ENCODE measurements at regions not wholly inside any gene's neighbourhood (a gene's known extent, or its start where the extent isn't known, plus 50 kb on each side); places are given as distances from the start of the nearest gene placed in this dataset.
"Not testable (repeated sequence)": the region's sequence is repeated elsewhere in the genome, so short reads cannot be mapped to it uniquely, and the experiment has no call there.

DNA sequence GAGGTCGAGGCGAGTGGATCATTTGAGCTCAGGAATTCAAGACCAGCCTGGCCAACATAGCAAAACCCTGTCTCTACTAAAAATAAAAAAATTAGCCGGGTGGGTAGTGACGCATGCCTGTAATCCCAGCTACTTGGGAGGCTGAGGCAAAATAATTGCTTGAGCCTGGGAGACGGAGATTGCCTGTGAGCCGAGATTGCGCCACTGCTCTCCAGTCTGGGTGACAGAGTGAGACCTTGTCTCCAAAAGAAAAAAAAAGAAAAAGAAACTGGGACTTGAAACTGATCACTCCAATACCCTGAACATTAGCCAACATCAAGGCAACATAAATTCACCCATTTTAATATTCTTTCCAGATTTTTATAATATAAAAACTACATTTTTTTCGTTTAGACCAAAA lies 874.6 kb upstream of the MBL2 start:
- not testable (repeated sequence) for DNase-seq

DNA sequence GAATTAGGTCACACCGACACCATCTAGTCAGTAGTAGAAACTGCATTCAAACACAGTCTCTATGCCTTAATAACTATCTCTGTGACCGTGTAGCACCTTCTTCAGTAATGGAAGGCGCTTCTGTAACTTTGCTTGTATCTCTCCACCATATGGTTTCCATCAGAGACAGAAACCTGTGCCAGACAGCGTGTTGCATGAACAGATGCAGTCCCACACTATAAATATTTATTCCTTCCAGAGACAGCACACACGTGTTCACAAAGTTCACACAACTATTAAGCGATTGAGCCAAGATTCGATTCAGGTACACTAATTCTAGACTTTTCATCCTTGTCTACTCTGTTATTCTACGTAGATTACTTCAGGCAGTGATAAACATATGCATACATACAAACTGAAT lies 873.9 kb upstream of the MBL2 start:
- no peak for DNase-seq

DNA sequence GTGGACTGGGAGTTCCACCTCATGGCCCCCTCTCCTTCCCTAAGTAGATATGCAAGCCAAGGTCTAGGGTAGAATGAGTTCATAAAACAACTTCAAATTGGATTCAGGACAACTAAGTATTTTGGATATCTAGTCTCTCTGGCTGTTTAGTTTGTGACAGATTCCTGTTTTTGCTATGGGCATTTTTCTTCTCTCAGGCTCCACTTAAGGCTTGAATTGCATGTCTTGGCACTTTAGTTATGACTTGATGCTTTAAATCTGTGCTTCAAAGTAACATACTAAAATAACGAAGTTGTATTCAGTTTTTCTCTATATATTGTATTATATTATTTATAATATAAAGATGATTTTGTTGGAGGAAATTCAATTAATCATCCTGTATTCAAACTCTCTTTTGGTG lies 873.4 kb upstream of the MBL2 start:
- no peak for DNase-seq

DNA sequence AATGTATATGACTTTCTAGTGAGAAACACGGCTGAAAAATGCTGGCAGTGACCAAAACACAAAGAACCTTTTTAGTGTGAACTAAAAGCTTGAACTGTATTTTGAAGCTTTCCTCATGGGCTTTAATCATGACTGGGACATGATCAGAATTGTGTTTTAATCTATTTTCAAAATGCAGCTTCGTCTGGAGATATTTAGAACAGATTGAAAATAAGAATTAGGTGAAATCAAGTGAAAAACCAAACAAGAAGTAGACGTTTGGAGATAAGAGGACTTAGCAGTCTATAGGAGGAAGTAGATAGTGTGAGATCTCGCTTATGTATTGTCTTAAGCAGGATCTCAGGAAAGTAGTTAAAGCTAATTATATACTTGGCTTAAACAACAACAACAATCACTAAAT lies 865.4 kb upstream of the MBL2 start:
- DNase-seq, result no peak

DNA sequence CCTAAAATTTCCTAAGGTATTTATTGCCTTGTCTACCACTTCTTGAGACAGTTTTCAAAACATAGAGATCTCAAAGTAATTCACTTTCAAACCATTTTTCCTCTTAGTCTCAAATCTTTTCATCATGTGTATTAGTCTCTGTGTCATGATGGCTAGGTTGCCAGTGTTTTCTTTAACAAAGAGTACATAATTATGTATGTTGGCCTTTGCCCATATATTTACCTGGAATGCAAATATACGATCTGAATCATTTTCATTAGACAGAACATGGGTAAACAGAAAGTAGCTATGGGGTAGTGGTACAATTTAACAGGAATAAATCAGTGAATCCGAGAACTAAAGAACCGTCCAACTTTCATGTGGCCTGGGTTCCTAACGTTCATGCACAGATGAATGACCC lies 852.1 kb upstream of the MBL2 start:
- no peak for DNase-seq

DNA sequence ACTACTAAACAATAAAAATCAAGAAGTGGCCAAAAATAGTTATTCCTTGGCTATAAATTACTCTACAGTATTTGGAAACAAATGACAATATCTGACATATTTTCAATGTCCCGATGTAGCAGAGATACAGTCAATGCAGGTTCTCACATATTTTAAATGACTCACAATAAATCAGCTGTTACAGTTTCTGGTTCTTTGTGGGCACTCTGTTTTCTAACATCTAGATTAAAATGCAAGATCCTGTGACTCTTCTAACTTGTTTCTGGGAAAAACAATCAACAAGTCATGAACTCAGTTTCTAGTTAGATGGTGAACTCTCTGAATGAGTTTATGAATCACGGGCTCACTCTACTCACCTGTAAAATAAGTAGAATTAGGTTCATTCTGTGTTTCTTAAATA lies 849.6 kb upstream of the MBL2 start:
- no peak for DNase-seq

DNA sequence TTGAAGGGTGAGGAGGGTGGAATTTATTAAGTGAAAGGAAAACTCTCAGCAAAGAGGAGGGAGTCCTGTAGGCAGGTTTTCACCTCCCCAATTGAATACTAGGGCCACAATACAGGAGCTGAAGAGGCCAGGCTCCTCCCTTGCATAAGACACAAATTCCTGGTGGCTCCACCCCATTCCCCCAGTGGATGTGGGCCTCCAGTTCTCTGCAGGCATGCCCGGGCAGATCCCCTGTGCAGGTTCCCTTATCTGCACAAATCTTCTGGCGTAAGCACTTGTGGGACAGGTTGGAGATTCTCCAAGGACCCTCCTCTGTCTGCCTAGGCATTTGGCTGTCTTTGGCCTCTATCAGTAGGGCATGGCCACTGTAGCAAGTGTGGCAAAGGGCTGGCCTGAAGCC lies 847.1 kb upstream of the MBL2 start:
- DNase-seq, result no peak

DNA sequence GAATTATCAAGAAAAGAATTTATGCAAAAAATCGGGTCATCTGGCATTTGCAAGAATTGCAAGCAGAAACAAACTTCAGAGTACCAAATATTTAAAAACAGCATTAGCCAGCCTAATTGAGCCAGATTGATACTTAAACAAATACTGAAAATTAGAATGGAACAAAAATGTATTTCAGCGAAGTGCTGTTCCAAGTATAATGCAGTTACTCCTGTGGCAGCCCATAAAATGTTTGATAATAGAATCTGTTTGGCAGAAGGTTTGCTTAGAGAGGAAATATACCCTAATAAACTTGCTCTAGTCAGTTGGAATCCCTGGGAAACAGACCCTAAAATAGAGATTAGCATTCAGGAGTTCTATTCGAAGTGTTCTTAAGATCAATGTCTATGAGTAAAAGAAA lies 835.1 kb upstream of the MBL2 start:
- no peak for DNase-seq

DNA sequence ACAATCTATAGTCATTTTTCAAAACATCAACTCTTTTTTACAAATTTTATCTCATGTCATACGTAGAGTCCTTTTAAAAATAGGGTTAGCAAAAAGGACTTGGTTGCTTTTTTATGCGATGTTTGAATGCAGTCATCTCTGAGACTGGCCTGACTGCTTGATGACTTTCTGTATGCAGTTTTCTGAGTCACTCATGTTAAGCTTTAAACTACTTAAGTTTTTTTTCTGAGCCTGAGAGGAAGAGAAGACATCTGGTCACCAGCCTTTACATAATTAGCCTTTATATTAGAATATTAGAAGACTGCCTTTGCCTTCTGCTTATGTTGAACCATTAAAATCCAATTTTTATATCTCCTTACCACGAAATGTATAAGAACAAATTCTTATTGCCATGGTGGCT lies 834.4 kb upstream of the MBL2 start:
- DNase-seq, result no peak

DNA sequence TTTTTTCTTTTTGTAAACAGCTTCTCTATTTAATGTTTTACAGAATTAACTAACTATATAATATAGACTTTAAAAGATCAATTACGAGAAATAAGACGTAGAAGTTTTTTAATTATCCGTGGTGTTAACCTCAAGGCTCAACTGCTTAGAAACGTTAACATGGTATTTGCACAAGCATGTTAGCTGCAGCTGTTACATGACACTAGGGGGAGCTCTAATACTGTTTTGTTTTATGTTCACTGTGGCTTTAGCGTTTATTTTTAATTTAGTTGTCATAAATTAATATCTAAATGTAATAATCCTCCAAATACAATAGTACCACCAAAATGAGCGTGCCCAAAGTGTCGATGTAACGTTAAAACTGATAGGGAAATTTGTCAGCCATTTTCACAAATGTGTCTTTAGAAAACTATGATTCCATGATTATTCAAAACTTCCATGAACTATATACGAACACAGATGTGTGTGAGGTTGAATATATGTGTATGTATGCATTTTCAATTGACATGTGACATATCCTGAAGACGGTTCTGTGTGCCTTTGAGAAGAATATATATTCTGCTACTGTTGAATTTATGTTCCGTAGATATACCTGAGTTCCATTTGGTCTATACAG lies 828.8 kb upstream of the MBL2 start:
- DNase-seq, result peak in 1 of 2 experiments; percentile 4

DNA sequence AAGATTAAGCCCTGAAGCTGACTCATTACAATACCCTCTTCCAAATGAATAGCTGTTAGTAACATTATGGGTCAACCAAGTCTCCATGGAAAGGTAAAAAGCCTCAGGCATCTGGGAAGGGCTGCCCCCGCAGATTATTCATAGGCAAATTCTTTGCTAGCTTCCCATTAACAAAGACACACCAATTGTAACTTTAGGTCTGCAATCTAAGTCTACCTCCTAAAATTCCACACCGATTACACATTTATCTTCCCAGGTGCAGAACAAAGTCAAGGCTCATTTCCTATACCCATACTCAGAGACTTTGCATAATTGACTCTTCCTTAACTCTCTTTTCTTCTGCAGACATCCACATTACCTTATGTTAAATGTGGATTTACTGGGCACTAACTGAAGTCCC lies 826.3 kb upstream of the MBL2 start:
- DNase-seq, result no peak

DNA sequence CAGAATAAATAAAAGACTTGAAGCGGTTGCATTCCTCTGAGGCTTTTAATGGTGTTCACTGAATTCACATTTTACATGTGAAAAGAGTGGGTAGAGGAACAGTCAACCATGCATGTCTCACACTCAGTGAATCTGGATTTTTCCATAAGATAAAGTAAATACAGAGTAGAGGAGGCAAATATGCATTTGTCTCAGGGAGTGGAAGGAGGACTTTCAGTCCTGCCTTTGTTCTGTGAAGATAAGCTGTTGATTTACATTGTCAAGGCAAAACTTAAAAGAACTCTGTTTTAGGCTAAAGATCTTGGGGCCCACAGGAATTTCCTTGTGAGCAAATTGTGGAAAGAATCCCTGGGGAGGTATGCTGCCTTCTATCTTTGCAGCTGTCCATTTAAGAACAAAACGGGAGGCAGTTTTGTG lies 825.3 kb upstream of the MBL2 start:
- DNase-seq, result no peak

DNA sequence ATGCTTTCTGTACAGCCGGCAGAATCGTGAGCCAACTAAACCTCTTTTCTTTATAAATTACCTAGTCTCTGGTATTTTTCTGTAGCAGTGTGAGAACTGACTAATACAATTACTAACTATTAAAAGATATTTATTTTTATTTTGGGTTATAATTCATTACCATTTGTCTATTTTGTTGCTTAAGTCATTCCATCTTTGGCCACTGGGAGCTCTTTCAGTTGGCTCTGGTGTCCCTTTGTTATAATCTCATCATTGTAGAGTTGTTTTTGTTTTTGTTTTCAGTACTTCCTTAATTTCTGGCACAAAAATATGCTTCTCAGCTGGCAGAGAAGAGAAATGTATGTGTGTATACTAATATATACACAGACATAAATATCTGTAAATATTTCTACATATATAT lies 807.9 kb upstream of the MBL2 start:
- no peak for DNase-seq

DNA sequence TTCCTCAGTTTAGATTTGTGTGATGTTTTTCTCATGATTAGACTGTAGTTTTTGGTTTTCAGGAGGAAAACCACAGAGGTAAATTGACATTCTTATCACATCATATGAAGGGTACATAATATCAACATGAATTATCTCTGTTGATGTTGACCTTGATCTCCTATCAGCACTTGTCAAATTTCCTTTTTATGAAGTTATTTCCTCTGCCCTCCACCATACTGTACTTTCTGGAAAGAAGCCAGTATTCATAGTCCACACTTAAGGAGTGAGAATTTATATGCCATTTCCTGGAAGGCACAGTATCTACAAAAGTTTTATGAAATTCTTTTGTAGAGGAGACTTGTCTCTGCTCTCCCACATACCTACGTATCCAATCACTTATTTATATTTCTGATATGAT lies 807.2 kb upstream of the MBL2 start:
- DNase-seq, result no peak

DNA sequence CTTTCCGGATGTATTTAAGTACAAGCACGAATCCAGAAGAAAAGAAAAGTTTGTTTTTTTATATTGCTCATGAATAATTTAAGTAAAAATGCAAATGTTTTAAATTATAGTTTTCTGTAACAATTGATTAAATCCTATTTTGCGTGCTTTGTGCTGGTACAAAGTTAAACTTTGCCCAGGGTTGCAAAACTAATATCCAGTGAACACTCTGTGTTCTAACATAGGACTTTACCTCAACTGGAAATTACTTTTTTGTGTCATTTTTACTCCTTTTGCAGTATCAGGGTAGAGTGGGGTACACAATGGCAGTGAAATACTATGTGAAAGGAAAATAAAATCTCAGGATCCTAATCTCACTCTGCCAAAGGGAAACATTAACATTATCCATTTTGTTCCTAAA lies 801.4 kb upstream of the MBL2 start:
- no peak for DNase-seq

DNA sequence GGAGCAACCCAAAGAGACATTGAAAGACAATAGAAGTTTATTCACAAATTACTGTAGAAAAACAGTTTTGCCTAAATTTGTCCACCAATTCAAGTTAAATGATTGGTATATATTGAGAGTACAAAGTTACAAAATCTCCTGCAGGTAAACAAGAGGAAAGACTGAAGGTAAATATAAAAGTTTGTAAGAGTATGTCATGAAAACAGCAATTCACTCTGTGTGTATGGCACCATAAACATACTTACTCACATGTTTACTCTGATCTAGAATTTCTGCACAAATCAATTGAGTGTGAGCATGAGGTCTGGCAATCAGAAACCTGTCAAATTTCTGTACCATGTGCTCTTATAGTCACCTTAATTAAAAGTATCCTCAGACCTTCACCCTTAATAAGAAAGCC lies 800.9 kb upstream of the MBL2 start:
- DNase-seq, result no peak

DNA sequence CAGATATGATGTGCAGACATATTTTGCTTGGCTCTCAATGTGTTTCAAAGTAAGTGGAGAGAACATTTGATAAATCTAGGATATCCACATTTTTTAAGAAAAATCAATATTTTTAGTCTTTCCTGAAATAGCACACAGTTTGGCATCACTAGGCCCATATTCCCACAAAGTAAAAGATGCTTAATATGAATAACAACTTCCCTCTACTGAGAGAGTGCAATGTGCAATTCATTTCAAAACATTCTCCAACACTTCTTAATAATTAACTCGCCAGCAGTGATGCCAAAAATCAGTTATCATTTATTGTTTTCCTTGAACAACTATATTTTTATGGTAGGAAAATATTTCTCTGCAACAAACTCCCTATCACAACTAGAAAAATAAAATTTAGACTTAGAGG lies 800.2 kb upstream of the MBL2 start:
- no peak for DNase-seq

DNA sequence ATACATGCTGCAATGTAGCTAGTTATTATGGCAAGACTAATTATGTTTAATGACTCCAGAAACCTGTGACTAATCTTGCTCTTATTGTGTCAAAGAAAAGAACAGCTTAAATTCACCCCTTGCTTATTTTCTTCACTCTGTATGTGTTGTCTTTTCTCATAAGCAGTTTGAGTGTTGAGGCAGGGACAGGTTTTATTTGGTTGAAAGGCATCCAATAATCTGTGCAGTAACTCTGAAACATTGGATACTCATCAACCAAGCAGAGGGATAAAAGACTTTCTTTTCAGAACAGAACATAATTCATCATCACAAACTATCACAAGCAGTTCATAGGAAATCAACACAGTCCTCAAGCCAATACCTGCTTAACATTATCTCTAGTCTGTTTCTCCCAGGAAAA lies 797.6 kb upstream of the MBL2 start:
- DNase-seq, result no peak

DNA sequence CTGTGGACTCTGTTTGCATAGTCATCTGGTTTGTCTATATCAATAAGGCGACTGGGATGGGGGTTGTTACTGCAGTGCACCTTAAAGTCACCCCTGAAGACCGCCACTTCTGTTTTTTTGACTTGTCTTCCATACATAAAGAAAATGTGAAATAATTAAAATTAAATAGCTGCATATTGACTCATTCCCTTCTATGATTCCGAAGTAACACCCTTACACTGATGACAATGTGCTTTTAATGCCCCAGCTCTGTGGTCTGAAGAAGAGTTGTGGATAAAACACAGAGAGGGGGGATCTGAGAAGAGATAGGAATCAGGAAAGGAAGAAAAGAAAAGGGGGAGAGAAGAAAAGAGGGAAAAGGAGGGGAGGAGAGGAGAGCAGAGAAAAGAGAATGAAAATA lies 796.9 kb upstream of the MBL2 start:
- DNase-seq, result no peak

DNA sequence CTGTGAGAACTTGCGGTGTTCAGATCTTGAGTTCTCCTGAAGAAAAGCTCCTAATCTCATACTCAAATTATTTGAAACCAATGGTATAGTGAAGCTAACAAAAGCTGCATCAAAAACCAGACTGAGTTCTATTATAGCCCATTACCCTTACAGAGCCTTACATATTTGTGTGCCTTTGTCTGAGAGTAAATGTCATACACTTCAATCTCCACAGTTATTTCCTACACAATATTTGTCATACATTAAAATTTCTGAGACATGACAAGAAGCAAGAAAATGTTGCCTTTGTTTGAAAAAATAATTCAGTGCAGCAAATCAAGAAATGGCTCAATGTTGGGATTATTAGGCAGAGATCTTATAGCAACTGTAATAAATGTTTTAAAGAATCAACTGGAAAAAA lies 776.1 kb upstream of the MBL2 start:
- DNase-seq, result no peak

DNA sequence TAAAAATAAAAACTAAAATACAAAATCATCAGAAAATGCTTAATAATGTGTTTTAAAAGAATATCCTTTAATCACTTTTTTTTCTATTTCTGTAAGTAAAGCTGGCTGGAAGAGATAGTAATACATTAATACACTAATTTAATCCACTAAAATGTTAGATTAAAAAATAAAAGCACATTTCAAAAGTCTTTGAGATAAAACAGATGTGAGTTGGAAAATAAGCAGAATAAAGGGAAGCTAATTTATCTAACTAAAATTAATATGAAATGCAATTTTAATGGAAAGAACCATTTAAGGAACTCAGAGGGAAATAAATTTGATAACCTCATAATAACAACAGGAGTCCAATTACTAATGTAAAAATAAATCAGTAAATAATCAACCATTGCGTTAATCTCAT lies 774.8 kb upstream of the MBL2 start:
- no peak for DNase-seq

DNA sequence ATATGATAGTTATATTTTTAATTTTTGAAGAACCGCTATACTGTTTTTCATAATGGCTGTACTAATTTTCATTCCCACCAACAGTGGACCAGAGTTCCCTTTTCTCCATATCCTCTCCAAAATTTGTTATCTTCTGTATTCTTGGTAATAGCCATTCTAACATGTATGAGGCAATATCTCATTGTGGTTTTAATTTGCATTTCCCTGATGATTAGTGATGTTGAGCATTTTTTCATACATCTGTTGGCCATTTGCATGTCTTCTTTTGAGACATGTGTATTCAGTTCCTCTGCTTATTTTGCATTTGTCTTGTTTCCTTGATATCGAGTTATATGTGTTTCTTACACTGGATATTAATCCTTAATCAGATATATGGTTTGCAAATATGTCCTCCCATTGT lies 770.8 kb upstream of the MBL2 start:
- DNase-seq, result no peak

DNA sequence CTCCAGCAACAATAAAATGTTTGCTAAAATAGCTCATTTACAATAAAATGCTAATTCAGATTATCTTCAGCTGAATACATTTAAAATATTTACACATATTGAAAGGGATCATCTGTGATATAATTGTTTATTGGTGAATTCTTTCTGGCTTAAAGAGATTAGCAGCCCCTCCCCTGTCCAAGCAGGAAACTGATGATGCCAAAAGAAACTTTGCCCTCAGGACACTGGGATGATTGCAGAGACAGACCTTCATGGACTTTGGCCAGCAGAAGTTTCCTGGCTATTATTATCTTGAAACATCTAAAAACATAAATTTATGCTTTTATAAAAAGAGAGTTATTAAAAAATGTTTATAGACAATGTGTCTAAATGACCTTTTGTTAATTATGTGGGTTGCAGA lies 764.9 kb upstream of the MBL2 start:
- no peak for DNase-seq

DNA sequence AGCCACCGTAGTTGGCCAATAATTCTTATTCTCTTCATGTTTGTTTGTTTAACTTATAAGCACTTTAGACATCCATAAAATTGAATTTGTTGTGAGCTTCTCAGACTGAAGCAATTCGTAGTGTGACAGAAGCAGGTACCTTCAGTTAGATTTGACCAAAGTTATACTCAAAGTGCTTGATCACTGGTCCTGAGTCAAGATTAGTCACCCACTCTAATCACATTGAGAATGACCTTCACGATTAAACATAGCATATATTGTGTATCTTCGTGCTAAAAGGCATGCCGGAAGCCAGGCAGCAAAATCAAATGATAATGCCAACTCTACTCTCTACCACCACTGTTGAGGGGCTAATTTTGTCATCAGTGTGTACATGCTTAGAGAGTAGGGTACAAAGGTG lies 763.7 kb upstream of the MBL2 start:
- no peak for DNase-seq

DNA sequence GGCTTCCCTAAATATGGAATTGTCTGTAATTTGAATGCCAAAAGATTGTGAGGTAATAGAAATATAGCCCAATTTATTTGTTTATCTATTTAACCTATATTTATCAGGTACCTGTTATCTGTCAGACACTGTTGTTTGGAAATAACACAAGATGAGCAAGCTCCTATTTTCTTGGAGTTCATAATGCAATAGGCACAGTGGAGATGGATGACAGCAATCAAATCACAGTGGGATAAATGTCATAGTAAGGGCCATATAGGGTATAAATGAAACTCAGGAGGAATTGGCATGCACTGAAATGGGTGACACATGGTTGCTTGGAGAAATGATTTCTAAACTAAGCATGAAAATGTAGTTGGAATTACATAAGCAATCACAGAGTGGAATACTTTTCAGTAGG lies 761.8 kb upstream of the MBL2 start:
- no peak for DNase-seq

DNA sequence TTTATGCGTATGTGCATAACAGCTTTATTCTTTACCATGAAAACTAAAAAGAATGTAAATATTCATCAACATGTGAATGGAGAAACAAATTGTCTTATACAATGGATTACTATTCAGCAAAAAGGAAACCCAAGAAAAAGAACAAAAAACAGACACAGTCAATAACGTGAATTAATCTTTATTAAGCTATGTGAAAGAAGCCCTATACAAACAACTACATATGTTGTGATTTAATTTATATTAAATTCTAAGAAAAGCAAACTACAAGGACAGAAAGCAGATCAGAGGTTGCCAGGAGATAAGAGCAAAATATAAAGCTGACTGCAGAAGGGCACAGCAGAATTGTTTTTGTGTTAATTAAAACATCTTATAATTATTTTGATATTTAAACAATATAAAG lies 756.4 kb upstream of the MBL2 start:
- DNase-seq, result no peak

Data from NCI-H446 (cell line).